Endothelial cell of umbilical vein (primary cell): ENCODE measurements at regions not wholly inside any gene's neighbourhood (a gene's known extent, or its start where the extent isn't known, plus 50 kb on each side); places are given as distances from the start of the nearest gene placed in this dataset.

Source experiments
- BruUV-seq: library from RNA; stranded (reverse); fragments of 400-500 nt; replicated peaks from 2 replicates; lab custom pipeline; 2021; lab: Mats Ljungman, UMichigan
- CTCF ChIA-PET: fragments of 300-600, 350-600 bp; sonication (Branson Sonifier 250); formaldehyde crosslinking; loops from one replicate; lab custom pipeline; 2021; ENCODE audit warnings: antibody characterized with exemption, inconsistent platforms; lab: Charles Lee
- POLR2A ChIA-PET: fragments of 300-600, 350-600 bp; sonication (Branson Sonifier 250); formaldehyde crosslinking; loops from one replicate; lab custom pipeline; 2021; ENCODE audit warnings: antibody characterized with exemption, inconsistent platforms; lab: Charles Lee
- DNase-seq: peaks from one replicate; pipeline ENCODE4 v3.0.0-alpha.2; 2011; ENCODE audit warnings: low read depth, low spot score
- FAIRE-seq: peaks from 2 replicates; lab custom pipeline; 2011; peaks lifted over from hg19 to GRCh38; lab: Jason Lieb, UNC
- H2AFZ ChIP-seq: 2 replicates; pipeline ENCODE4 v1.6.0; 2012; ENCODE audit warnings: low read depth, low read length, control low read depth, inconsistent platforms
- H3K27ac ChIP-seq: 2 replicates; pipeline ENCODE4 v1.5.1; 2011; ENCODE audit warnings: low read depth, mild to moderate bottlenecking, control low read depth, low read length, moderate library complexity; ENCODE audit not compliant: insufficient read depth
- H3K27me3 ChIP-seq, 2 experiments: 2 replicates each; pipeline versions ENCODE4 v1.6.0 to v1.6.1; 2011; ENCODE audit warnings: low read length in 2 of 2, mixed read lengths in 1 of 2; ENCODE audit not compliant: control insufficient read depth in 2 of 2, insufficient read depth in 2 of 2
- H3K36me3 ChIP-seq, 2 experiments: 2 replicates in 1 of 2; 3 replicates in 1 of 2; pipeline ENCODE4 v1.5.1; 2011; ENCODE audit warnings: low read length in 2 of 2, mild to moderate bottlenecking in 1 of 2, moderate library complexity in 1 of 2; ENCODE audit not compliant: control insufficient read depth in 2 of 2, insufficient read depth in 2 of 2; ENCODE audit errors: extremely low read depth in 1 of 2
- H3K4me1 ChIP-seq: 3 replicates; pipeline ENCODE4 v1.5.1; 2011; ENCODE audit warnings: mild to moderate bottlenecking, low read length; ENCODE audit not compliant: control insufficient read depth, insufficient read depth; ENCODE audit errors: extremely low read depth
- H3K4me2 ChIP-seq: 2 replicates; pipeline ENCODE4 v1.6.1; 2011; ENCODE audit warnings: low read length, control low read depth, mixed read lengths; ENCODE audit not compliant: insufficient read depth
- H3K4me3 ChIP-seq, 3 experiments: fragments of 200-600 bp in 1 of 3; sonication (generic), shearing (Covaris generic) in 1 of 3; replicated peaks in 1 of 3; 2 replicates each; pipeline ENCODE4 v1.5.1; 2011 to 2016; ENCODE audit warnings: control low read depth in 3 of 3, low read length in 3 of 3, mild to moderate bottlenecking in 2 of 3, inconsistent platforms in 1 of 3, low read depth in 1 of 3, moderate library complexity in 1 of 3; ENCODE audit not compliant: insufficient read depth in 1 of 3
- H3K79me2 ChIP-seq: 2 replicates; pipeline ENCODE4 v1.6.0; 2012; ENCODE audit warnings: low read length, inconsistent platforms; ENCODE audit not compliant: control insufficient read depth, insufficient read depth
- H3K9ac ChIP-seq: replicated peaks from 2 replicates; pipeline ENCODE3; 2011; ENCODE audit warnings: low read length, control low read depth; ENCODE audit not compliant: insufficient read depth; ENCODE audit errors: extremely low read depth
- H3K9me1 ChIP-seq: replicated peaks from 3 replicates; pipeline ENCODE4 v1.6.0; 2011; ENCODE audit warnings: mild to moderate bottlenecking, low read length; ENCODE audit not compliant: control insufficient read depth, insufficient read depth; ENCODE audit errors: extremely low read depth
- H3K9me3 ChIP-seq: replicated peaks from 2 replicates; pipeline ENCODE4 v1.5.1; 2012; ENCODE audit warnings: low read length, inconsistent platforms; ENCODE audit not compliant: control insufficient read depth, insufficient read depth
- H4K20me1 ChIP-seq: replicated peaks from 2 replicates; pipeline ENCODE3; 2011; ENCODE audit warnings: mild to moderate bottlenecking, low read length; ENCODE audit not compliant: control insufficient read depth, insufficient read depth; ENCODE audit errors: extremely low read depth
- EZH2 ChIP-seq: IDR thresholded peaks from 2 replicates; pipeline ENCODE4 v1.6.1; 2012; ENCODE audit warnings: borderline replicate concordance, low read depth, mild to moderate bottlenecking, moderate library complexity, low read length, inconsistent platforms; ENCODE audit not compliant: severe bottlenecking
- FOS ChIP-seq: IDR thresholded peaks from 2 replicates; pipeline ENCODE4 v1.6.1; 2011; ENCODE audit warnings: mild to moderate bottlenecking, low read length, moderate library complexity, borderline replicate concordance; ENCODE audit not compliant: insufficient read depth
- GATA2 ChIP-seq: IDR thresholded peaks from 2 replicates; pipeline ENCODE4 v1.7.0; 2011; ENCODE audit warnings: low read depth, mild to moderate bottlenecking, moderate library complexity, mixed read lengths, low read length; ENCODE audit not compliant: insufficient read length, insufficient read depth
- JUN ChIP-seq: IDR thresholded peaks from 2 replicates; pipeline ENCODE4 v1.6.1; 2011; ENCODE audit warnings: borderline replicate concordance, low read depth; ENCODE audit not compliant: insufficient read length, insufficient read depth
- MYC ChIP-seq: IDR thresholded peaks from one replicate; pipeline ENCODE4 v1.6.1; 2011; ENCODE audit warnings: mild to moderate bottlenecking, low read depth, low read length
- POLR2A ChIP-seq: IDR thresholded peaks from 2 replicates; pipeline ENCODE4 v1.6.1; 2012; ENCODE audit warnings: low read depth, mild to moderate bottlenecking, control low read depth, low read length
- POLR2AphosphoS5 ChIP-seq: IDR thresholded peaks from 2 replicates; pipeline ENCODE4 v1.6.1; 2012; ENCODE audit warnings: low read depth, mild to moderate bottlenecking, control low read depth, low read length, moderate library complexity; ENCODE audit not compliant: insufficient read depth
- dilution Hi-C: fragments of 300-500 bp; cut with MboI; formaldehyde crosslinking; loops from one replicate; pipeline ENCODE4 v1.15.0; 2019; ENCODE audit warnings: low sequenced_read_pairs; ENCODE audit not compliant: extremely low pct_ligation_motif_present
- intact Hi-C: fragments of 100-400 bp; cut with micrococcal nuclease; formaldehyde crosslinking; loops from one replicate; pipeline ENCODE4 v1.10.0; 2022
- TF ChIP-seq, protein P1 (sequence below): IDR thresholded peaks from 2 replicates; pipeline ENCODE4 v1.6.1; 2011; ENCODE audit not compliant: insufficient read depth, insufficient read length
- TF ChIP-seq, protein P2 (sequence below), 2 donors: IDR thresholded peaks; 1 replicate in 1 of 2; 2 replicates in 1 of 2; pipeline ENCODE4 v1.5.1; 2011; ENCODE audit warnings: low read length in 2 of 2, mild to moderate bottlenecking in 2 of 2, moderate library complexity in 2 of 2, control low read depth in 1 of 2, inconsistent platforms in 1 of 2, low read depth in 1 of 2; ENCODE audit not compliant: insufficient read depth in 1 of 2; ENCODE audit errors: extremely low read depth in 1 of 2

DNA sequence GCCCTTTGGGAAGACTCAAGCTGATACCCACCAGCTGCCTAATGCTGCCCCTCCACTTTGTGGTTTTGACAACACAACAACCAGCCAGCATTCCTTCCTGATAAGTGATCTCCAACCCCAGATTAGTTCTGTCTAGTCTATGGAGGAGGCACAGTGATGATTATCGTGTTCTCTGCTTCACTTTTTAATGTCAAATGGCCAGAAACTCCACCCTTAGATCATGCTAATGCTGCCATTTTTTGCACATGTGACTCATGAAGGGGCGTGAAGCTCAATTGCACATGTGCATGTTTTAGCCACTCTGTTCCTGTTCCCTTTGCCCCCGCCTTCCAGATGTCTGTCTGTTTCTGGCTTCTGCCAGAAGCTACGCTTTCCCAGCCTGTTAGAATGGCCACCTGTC lies 199.8 kb downstream of the COG6 start:
- Histone ChIP-seq H3K9ac (no peak overlapping the region), H3K36me3 (no peaks in the 10 kb centered on the region), H3K79me2 (no peaks in the 10 kb centered on the region), H4K20me1 (no peaks in the 10 kb centered on the region), H3K9me1 (no peaks in the 10 kb centered on the region), H3K4me2 (no peak overlapping the region), H3K4me3 (no peak overlapping the region), H2AFZ (no peak overlapping the region), H3K9me3 (no peaks in the 10 kb centered on the region), H3K27me3 (no peaks in the 10 kb centered on the region), H3K4me1 (no peaks in the 10 kb centered on the region), H3K27ac (no peak overlapping the region)
- dilution Hi-C loops: no loop called here
- POLR2A ChIA-PET: no interaction called here
- CTCF ChIA-PET: interaction anchor here (1.3 kb wide), 1 partner anchor 87 kb away, joined by 3 read pairs; no protein-coding TSS in a partner anchor
- TF ChIP-seq POLR2AphosphoS5: no peak
- no peak for TF ChIP-seq EZH2
- TF ChIP-seq FOS: no peak
- TF ChIP-seq MYC: no peak
- TF ChIP-seq POLR2A: no peak
- TF ChIP-seq, protein P1, sequence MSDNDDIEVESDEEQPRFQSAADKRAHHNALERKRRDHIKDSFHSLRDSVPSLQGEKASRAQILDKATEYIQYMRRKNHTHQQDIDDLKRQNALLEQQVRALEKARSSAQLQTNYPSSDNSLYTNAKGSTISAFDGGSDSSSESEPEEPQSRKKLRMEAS: no peak
- no peak for TF ChIP-seq JUN
- TF ChIP-seq, protein P2, sequence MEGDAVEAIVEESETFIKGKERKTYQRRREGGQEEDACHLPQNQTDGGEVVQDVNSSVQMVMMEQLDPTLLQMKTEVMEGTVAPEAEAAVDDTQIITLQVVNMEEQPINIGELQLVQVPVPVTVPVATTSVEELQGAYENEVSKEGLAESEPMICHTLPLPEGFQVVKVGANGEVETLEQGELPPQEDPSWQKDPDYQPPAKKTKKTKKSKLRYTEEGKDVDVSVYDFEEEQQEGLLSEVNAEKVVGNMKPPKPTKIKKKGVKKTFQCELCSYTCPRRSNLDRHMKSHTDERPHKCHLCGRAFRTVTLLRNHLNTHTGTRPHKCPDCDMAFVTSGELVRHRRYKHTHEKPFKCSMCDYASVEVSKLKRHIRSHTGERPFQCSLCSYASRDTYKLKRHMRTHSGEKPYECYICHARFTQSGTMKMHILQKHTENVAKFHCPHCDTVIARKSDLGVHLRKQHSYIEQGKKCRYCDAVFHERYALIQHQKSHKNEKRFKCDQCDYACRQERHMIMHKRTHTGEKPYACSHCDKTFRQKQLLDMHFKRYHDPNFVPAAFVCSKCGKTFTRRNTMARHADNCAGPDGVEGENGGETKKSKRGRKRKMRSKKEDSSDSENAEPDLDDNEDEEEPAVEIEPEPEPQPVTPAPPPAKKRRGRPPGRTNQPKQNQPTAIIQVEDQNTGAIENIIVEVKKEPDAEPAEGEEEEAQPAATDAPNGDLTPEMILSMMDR (IDR thresholded peaks at IDR 0.05; ENCODE audit: extremely low read depth in 1 of 2, insufficient read depth in 1 of 2, low read depth in 1 of 2, low read length in 2 of 2): no peak
- TF ChIP-seq GATA2: no peak
- FAIRE-seq: no peak
- intact Hi-C loops: no loop called here
- DNase-seq: no peak
- no TSS peak for BruUV-seq
